Fibroblast of peridontal ligament (primary cell): ENCODE measurements at regions not wholly inside any gene's neighbourhood (a gene's known extent, or its start where the extent isn't known, plus 50 kb on each side); places are given as distances from the start of the nearest gene placed in this dataset.

ENCODE experiments used
- DNase-seq: peaks from one replicate; pipeline ENCODE4 v3.0.0-alpha.2; 2010; ENCODE audit errors: extremely low read depth

DNA sequence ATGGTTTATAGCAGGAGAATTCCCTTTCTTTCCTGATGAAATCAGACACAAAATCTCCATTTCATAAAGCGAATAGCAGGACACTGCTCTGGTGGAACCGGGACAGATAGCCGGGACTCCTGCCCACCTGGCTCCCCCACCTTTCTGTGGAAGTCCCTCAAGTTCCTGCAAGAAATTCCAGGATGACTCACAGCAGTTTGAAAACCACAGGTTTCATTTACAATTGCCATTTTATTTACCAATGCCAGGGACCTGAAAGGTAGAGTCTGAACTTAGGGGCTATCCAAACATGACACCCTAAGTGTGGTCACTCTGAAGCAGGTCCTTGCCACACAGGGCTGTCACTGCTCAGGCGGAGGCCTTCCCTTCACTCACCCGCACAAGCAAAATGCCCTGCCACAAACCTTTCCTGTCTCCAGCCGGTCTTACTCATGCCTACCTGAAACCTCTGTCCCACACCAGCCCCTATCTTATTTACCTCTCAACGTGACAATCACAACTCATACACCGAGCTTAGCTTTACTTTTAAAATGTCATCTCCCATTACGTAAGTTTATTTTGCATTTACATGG, 63.3 kb upstream of the TAF1L start:
- DNase-seq: no peak

DNA sequence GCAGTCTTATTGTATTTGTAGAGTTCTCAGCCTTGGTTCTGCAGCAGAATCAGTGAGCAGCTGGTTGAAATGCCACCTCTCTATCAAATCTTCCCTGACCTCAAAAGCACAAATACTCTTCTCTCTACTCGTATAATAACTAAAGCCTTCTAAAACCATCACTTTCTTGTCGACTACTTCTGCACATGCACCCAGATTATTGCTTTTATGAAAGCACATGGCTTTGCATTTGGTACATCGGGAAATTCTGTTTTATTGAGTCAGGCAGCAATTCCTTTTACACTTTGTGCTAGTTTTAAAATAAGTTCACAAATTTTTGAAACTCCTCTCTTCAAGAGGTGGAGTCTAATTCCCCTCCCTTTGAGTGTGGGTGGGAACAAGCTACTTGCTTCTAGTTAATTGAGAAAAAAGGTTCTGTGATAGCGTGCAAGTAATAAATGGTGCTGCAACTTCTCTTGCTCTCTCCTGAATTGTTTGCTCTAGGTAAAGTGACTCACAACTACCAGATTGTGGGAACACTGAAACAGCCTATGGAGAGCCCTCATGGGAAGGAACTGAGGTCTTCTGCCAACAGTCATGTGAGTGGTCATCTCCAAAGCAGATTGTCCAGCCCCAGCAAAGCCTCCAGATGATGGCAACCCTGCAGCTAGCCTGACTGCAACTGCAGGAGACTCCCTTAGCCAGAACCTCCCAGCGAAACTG, 66.0 kb upstream of the TAF1L start:
- DNase-seq: peak; percentile 65

- DNase-seq: no peak
Observed at GRCh38 chr9:32703635-32704034, 68.2 kb upstream of the TAF1L start.

GRCh38 chr9:32704343-32704742, 68.9 kb upstream of the TAF1L start:
- DNase-seq: no peak

- peak; percentile 20 for DNase-seq
Observed at GRCh38 chr9:32705059-32705458, 69.6 kb upstream of the TAF1L start.

GRCh38 chr9:32706004-32706724, 70.7 kb upstream of the TAF1L start:
- no peak for DNase-seq

- DNase-seq: no peak
Observed at GRCh38 chr9:32706725-32707100, 71.2 kb upstream of the TAF1L start.

DNA sequence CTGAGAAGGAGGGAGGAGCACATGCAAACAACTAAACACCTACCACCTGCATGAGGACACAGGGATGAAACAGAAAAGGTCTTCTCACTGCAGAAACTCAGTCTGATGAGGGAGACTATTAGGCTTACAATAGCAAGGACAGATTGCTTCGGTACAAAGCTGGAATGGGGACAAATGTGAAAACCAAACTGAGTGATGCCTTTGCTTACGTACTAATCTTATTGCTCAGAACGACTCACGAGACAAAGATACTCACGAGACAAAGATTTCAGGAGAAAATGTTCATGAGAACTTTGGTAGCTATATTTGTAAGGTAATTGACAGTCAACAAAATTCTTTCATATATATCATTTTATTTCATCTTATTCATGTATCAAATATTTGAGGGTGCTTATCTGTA, 71.9 kb upstream of the TAF1L start:
- DNase-seq: peak; percentile 69

DNA sequence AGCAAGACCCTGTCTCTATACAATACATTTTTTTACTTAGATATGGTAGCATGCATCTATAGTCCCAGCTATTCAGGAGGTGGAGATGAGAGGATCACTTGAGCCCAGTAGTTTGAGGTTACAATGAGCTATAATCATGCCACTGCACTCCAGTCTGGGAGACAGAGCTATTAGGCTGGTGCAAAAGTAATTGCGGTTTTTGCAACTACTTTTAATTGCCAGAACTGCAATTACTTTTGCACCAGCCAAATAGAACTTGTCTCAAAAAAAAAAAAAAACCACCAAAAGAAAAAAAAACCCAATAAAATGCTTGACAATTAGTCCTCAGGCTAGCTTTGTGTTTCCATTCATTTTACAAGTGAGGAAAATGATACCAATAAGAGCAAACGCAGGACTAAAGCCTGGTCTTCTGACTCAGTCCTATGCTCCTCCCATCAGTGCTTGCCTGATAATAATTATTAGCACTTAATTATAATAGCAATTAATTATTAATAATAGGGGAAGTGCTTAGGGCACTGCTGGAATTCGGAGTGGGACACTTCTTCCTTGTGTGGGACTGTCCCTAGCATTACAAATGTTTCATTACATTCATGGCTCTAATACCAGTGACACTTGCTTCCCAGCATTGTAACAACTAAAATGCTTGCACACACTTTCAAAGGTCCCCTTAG, 73.1 kb upstream of the TAF1L start:
- no peak for DNase-seq

GRCh38 chr9:32709871-32710270, 73.5 kb upstream of the TMEM215 start:
- DNase-seq: no peak

DNA sequence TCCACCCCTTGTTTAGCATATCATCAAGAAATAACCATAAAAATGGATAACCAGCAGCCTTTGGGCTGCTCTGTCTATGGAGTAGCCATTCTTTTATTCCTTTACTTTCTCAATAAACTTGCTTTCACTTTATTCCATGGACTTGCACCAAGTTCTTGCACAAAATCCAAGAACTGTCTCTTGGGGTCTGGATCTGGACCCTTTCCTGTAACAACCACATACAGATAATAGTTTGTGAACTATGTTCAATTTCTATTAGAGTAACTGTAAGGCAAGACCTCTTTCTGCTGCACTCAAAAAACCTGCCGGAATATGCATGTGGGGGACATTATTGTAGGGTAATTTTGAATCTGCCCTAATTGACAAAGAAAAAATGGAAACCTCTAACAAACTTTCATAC, 66.9 kb upstream of the TMEM215 start:
- DNase-seq: no peak

- DNase-seq: no peak
Observed at GRCh38 chr9:32716955-32717543, 66.3 kb upstream of the TMEM215 start.

GRCh38 chr9:32722704-32723103, 60.6 kb upstream of the TMEM215 start:
- DNase-seq: no peak

DNA sequence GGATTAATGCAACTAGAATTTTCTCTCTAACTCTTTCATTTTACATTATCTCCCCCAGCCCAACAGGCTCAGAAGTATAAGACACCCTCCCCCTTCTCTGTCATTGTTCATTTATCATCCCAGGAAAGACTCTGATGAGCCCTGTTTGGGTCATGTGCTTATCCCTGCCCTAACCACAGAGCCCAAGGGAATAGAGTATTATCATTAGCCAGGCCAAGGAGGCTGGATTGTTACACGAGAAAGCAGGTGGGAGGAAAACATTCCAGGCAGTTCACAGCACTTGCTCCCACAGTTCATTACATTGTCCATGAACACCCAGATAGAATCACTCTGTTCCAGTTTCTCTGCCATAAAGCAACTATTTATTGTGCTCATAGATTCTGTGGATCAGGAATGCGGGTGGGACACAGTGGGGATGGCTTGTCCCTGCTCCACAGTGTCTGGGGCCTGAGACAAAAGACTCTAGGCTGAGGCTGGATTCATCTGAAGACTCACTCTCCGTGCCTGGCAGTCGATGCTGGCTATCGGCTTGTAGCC, 59.5 kb upstream of the TMEM215 start:
- DNase-seq: no peak

- peak; percentile 44 for DNase-seq
Observed at GRCh38 chr9:32725066-32725860, 58.1 kb upstream of the TMEM215 start.

DNA sequence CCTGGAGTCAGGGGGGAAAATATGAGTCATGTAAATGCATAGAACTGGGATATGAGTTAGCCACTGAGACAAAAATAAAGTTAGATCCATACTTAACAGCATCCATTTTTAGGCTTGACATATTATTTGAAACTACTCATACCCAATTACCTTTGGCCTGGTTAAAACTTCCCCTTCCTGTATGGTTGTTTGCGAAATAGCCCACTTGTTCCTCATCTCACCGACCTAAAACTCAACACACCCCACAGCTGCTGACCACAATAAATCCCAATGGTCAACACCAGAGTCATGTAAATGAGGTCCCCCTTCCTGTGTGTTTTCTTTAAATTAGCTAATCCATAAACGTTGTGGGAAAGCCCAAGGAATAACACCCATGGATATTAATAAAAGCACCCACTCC, 55.2 kb upstream of the TMEM215 start:
- DNase-seq: no peak
